Neural cell (in vitro differentiated cells): ENCODE measurements at regions not wholly inside any gene's neighbourhood (a gene's known extent, or its start where the extent isn't known, plus 50 kb on each side); places are given as distances from the start of the nearest gene placed in this dataset.
A peak's percentile ranks its signal among the peaks of the same experiment; 100 is the strongest.

Experiments
- H2AFZ ChIP-seq: fragments of 200-600, 300-800 bp; sonication (generic), shearing (Covaris generic); 2 replicates; pipeline ENCODE4 v1.6.0; 2014; ENCODE audit warnings: low read depth, mild to moderate bottlenecking, antibody characterized with exemption, low read length, moderate library complexity
- H3F3A ChIP-seq: fragments of 200-600 bp; shearing (Covaris generic); 2 replicates; pipeline ENCODE4 v1.6.1; 2016; ENCODE audit warnings: mild to moderate bottlenecking, moderate library complexity, mixed read lengths, antibody characterized with exemption, low read length; ENCODE audit not compliant: insufficient read depth, poor library complexity, severe bottlenecking
- H3K27ac ChIP-seq: fragments of 200-600, 300-800 bp; sonication (generic), shearing (Covaris generic); 2 replicates; pipeline ENCODE4 v1.5.1; 2014; ENCODE audit warnings: mild to moderate bottlenecking, low read length, moderate library complexity
- H3K27me3 ChIP-seq: fragments of 300-800, 200-600 bp; sonication (generic), shearing (Covaris generic); 2 replicates; pipeline ENCODE4 v1.6.0; 2014; ENCODE audit warnings: mild to moderate bottlenecking, low read depth, low read length, moderate library complexity; ENCODE audit not compliant: insufficient read depth
- H3K36me3 ChIP-seq: fragments of 300-800, 200-600 bp; sonication (generic), shearing (Covaris generic); 2 replicates; pipeline ENCODE4 v1.5.1; 2014; ENCODE audit warnings: mild to moderate bottlenecking, antibody characterized with exemption, low read length, moderate library complexity; ENCODE audit not compliant: insufficient read depth
- H3K4me2 ChIP-seq: fragments of 300-800, 200-600 bp; sonication (generic), shearing (Covaris generic); 2 replicates; pipeline ENCODE4 v1.6.0; 2014; ENCODE audit warnings: mild to moderate bottlenecking, low read length
- H3K4me3 ChIP-seq: fragments of 300-800, 200-600 bp; sonication (generic), shearing (Covaris generic); 2 replicates; pipeline ENCODE4 v1.5.1; 2014; ENCODE audit warnings: mild to moderate bottlenecking, low read length, moderate library complexity
- H3K79me2 ChIP-seq: fragments of 200-600 bp; shearing (Covaris generic); replicated peaks from 2 replicates; pipeline ENCODE4 v1.6.0; 2014; ENCODE audit warnings: mild to moderate bottlenecking, low read length, moderate library complexity; ENCODE audit not compliant: insufficient read depth
- H3K9ac ChIP-seq: fragments of 300-800, 200-600 bp; sonication (generic), shearing (Covaris generic); 2 replicates; pipeline ENCODE4 v1.6.1; 2016; ENCODE audit warnings: mild to moderate bottlenecking, low read length, mixed read lengths
- H3K9me2 ChIP-seq: fragments of 200-600 bp; shearing (Covaris generic); 2 replicates; pipeline ENCODE4 v1.6.1; 2016; ENCODE audit warnings: mild to moderate bottlenecking, low read length, mixed read lengths; ENCODE audit not compliant: insufficient read depth
- H3K9me3 ChIP-seq: fragments of 200-600, 300-800 bp; sonication (generic), shearing (Covaris generic); 2 replicates; pipeline ENCODE4 v1.6.1; 2016; ENCODE audit warnings: mild to moderate bottlenecking, mixed run types, low read length, moderate library complexity, mixed read lengths
- H4K20me1 ChIP-seq: fragments of 200-600 bp; shearing (Covaris generic); 2 replicates; pipeline ENCODE4 v1.6.1; 2016; ENCODE audit warnings: mild to moderate bottlenecking, mixed run types; ENCODE audit not compliant: insufficient read depth
- CTCF ChIP-seq: fragments of 450-650 bp; IDR thresholded peaks from 2 replicates; pipeline ENCODE4 v1.5.1; 2014; ENCODE audit warnings: antibody characterized with exemption, mild to moderate bottlenecking, moderate library complexity; ENCODE audit not compliant: poor library complexity, severe bottlenecking
- EP300 ChIP-seq: fragments of 450-650 bp; conservative IDR thresholded peaks from 2 replicates; pipeline ENCODE4 v1.6.1; 2014; ENCODE audit warnings: antibody characterized with exemption, mild to moderate bottlenecking, moderate library complexity; ENCODE audit not compliant: poor library complexity, severe bottlenecking
- EZH2 ChIP-seq: fragments of 200-600, 300-800 bp; shearing (Covaris generic), sonication (generic); IDR thresholded peaks from 2 replicates; pipeline ENCODE4 v1.6.1; 2014; ENCODE audit warnings: antibody characterized with exemption, low read length, borderline replicate concordance, mild to moderate bottlenecking; ENCODE audit not compliant: insufficient read depth, poor library complexity, severe bottlenecking
- MXI1 ChIP-seq: fragments of 450-650 bp; conservative IDR thresholded peaks from 2 replicates; pipeline ENCODE4 v1.6.1; 2014; ENCODE audit warnings: antibody characterized with exemption, mild to moderate bottlenecking; ENCODE audit not compliant: poor library complexity, severe bottlenecking
- POLR2AphosphoS5 ChIP-seq: IDR thresholded peaks from 2 replicates; pipeline ENCODE4 v1.6.1; 2012
- RAD21 ChIP-seq: fragments of 450-650 bp; conservative IDR thresholded peaks from 2 replicates; pipeline ENCODE4 v1.6.1; 2014; ENCODE audit warnings: antibody characterized with exemption, mild to moderate bottlenecking, moderate library complexity
- SMC3 ChIP-seq: fragments of 450-650 bp; conservative IDR thresholded peaks from 2 replicates; pipeline ENCODE4 v1.6.1; 2014; ENCODE audit warnings: antibody characterized with exemption, mild to moderate bottlenecking, moderate library complexity; ENCODE audit not compliant: poor library complexity
- TAF1 ChIP-seq: IDR thresholded peaks from 2 replicates; pipeline ENCODE4 v1.6.1; 2012; ENCODE audit warnings: low read depth
- TF ChIP-seq, protein P1 (sequence below): IDR thresholded peaks from 2 replicates; pipeline ENCODE4 v1.6.1; 2012; ENCODE audit warnings: borderline replicate concordance

GRCh38 chr18:37778417-37779165 lies 213.0 kb upstream of the CELF4 start:
- H3K27me3 ChIP-seq, result no peaks in the 10 kb centered on the region
- H4K20me1 ChIP-seq, result no peaks in the 10 kb centered on the region
- no peaks in the 10 kb centered on the region for H3K9me3 ChIP-seq
- H3K4me3 ChIP-seq, result no peak overlapping the region
- H3K4me2 ChIP-seq, result no peak overlapping the region
- no peak overlapping the region for H2AFZ ChIP-seq
- no peaks in the 10 kb centered on the region for H3K79me2 ChIP-seq
- no peak overlapping the region for H3K27ac ChIP-seq
- TF ChIP-seq CTCF, result peak; percentile 89
- TF ChIP-seq RAD21, result peak; percentile 90
- TF ChIP-seq MXI1, result no peak
- TF ChIP-seq, protein P1, sequence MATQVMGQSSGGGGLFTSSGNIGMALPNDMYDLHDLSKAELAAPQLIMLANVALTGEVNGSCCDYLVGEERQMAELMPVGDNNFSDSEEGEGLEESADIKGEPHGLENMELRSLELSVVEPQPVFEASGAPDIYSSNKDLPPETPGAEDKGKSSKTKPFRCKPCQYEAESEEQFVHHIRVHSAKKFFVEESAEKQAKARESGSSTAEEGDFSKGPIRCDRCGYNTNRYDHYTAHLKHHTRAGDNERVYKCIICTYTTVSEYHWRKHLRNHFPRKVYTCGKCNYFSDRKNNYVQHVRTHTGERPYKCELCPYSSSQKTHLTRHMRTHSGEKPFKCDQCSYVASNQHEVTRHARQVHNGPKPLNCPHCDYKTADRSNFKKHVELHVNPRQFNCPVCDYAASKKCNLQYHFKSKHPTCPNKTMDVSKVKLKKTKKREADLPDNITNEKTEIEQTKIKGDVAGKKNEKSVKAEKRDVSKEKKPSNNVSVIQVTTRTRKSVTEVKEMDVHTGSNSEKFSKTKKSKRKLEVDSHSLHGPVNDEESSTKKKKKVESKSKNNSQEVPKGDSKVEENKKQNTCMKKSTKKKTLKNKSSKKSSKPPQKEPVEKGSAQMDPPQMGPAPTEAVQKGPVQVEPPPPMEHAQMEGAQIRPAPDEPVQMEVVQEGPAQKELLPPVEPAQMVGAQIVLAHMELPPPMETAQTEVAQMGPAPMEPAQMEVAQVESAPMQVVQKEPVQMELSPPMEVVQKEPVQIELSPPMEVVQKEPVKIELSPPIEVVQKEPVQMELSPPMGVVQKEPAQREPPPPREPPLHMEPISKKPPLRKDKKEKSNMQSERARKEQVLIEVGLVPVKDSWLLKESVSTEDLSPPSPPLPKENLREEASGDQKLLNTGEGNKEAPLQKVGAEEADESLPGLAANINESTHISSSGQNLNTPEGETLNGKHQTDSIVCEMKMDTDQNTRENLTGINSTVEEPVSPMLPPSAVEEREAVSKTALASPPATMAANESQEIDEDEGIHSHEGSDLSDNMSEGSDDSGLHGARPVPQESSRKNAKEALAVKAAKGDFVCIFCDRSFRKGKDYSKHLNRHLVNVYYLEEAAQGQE, result no peak
- TF ChIP-seq TAF1, result no peak
- TF ChIP-seq POLR2AphosphoS5, result no peak
- TF ChIP-seq SMC3, result peak; percentile 90
- no peak for TF ChIP-seq EZH2
- TF ChIP-seq EP300, result no peak
- no peak overlapping the region for H3K9ac ChIP-seq
- H3K36me3 ChIP-seq, result no peaks in the 10 kb centered on the region
- H3K9me2 ChIP-seq, result no peaks in the 10 kb centered on the region
- H3F3A ChIP-seq, result no peaks in the 10 kb centered on the region

GRCh38 chr18:37769826-37770225 lies 204.2 kb upstream of the CELF4 start:
- H3K27me3 ChIP-seq, result no peaks in the 10 kb centered on the region
- no peaks in the 10 kb centered on the region for H3K9me3 ChIP-seq
- H4K20me1 ChIP-seq, result no peaks in the 10 kb centered on the region
- H2AFZ ChIP-seq, result no peak overlapping the region
- H3K4me3 ChIP-seq, result no peak overlapping the region
- no peaks in the 10 kb centered on the region for H3F3A ChIP-seq
- no peaks in the 10 kb centered on the region for H3K79me2 ChIP-seq
- TF ChIP-seq RAD21 (no peak), TAF1 (no peak), SMC3 (no peak), EZH2 (no peak), POLR2AphosphoS5 (no peak), EP300 (no peak), CTCF (no peak), MXI1 (no peak)
- TF ChIP-seq, protein P1, result no peak
- no peaks in the 10 kb centered on the region for H3K36me3 ChIP-seq
- H3K4me2 ChIP-seq, result no peak overlapping the region
- no peak overlapping the region for H3K9ac ChIP-seq
- H3K27ac ChIP-seq, result no peak overlapping the region
- H3K9me2 ChIP-seq, result no peaks in the 10 kb centered on the region
